ENCODE measurements at regions not wholly inside any gene's neighbourhood (a gene's known extent, or its start where the extent isn't known, plus 50 kb on each side); places are given as distances from the start of the nearest gene placed in this dataset.

DNA sequence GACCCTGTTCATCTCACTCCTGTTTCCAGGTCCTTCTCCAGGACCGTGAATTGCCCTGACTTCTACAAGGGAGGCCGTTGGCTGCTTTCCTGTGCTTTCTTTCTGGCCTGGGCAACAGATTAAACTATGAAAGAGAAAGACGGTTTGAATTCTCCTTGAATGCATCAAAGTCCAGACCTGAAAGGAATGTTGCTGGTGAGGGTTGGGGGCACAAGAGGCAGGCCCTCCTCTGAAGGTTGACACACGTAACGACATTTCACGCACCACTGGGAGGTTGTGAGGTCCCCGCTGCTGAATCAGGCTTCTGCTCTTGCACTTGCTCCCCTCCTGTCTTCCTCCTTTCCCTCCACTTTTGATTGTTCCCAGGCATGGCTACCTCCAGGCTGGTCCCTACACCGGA, 141.9 kb downstream of the CYRIA start:
- Histone ChIP-seq H3K9me3 (ENCODE audit: severe bottlenecking) (no peaks in the 10 kb centered on the region), H3K36me3 (ENCODE audit: low read depth) (no peaks in the 10 kb centered on the region), H3K4me1 (ENCODE audit: insufficient read depth, poor library complexity, severe bottlenecking) (no peaks in the 10 kb centered on the region), H3K27ac (ENCODE audit: poor library complexity, severe bottlenecking) (no peak overlapping the region), H3K4me3 (ENCODE audit: severe bottlenecking) (no peak overlapping the region), H3K27me3 (ENCODE audit: insufficient read depth, poor library complexity, severe bottlenecking) (no peaks in the 10 kb centered on the region)
- ATAC-seq (ENCODE audit: low read depth) (no peak), DNase-seq (ENCODE audit: low spot score) (no peak)
- TF ChIP-seq CTCF (IDR thresholded peaks at IDR 0.05; ENCODE audit: poor library complexity, severe bottlenecking): no peak

GRCh38 chr2:16522031-16522831, 143.4 kb downstream of the CYRIA start:
- no peak overlapping the region for H3K4me3 ChIP-seq (ENCODE audit: severe bottlenecking)
- no peak overlapping the region for H3K27ac ChIP-seq (ENCODE audit: poor library complexity, severe bottlenecking)
- H3K4me1 ChIP-seq (ENCODE audit: insufficient read depth, poor library complexity, severe bottlenecking): no peaks in the 10 kb centered on the region
- no peak for DNase-seq (ENCODE audit: low spot score)
- TF ChIP-seq CTCF (IDR thresholded peaks at IDR 0.05; ENCODE audit: poor library complexity, severe bottlenecking): no peak
- H3K9me3 ChIP-seq (ENCODE audit: severe bottlenecking): no peaks in the 10 kb centered on the region
- H3K27me3 ChIP-seq (ENCODE audit: insufficient read depth, poor library complexity, severe bottlenecking): no peaks in the 10 kb centered on the region
- no peaks in the 10 kb centered on the region for H3K36me3 ChIP-seq (ENCODE audit: low read depth)
- no peak for ATAC-seq (ENCODE audit: low read depth)

- TF ChIP-seq CTCF (IDR thresholded peaks at IDR 0.05; ENCODE audit: poor library complexity, severe bottlenecking): no peak
- Histone ChIP-seq H3K9me3 (ENCODE audit: severe bottlenecking) (no peaks in the 10 kb centered on the region), H3K36me3 (ENCODE audit: low read depth) (no peaks in the 10 kb centered on the region), H3K4me3 (ENCODE audit: severe bottlenecking) (no peak overlapping the region), H3K27me3 (ENCODE audit: insufficient read depth, poor library complexity, severe bottlenecking) (no peaks in the 10 kb centered on the region), H3K4me1 (ENCODE audit: insufficient read depth, poor library complexity, severe bottlenecking) (no peaks in the 10 kb centered on the region), H3K27ac (ENCODE audit: poor library complexity, severe bottlenecking) (no peak overlapping the region)
- DNase-seq (ENCODE audit: low spot score): no peak
- no peak for ATAC-seq (ENCODE audit: low read depth)
Measured at GRCh38 chr2:16520891-16521290, 144.7 kb downstream of the CYRIA start.

- no peak for TF ChIP-seq CTCF (IDR thresholded peaks at IDR 0.05; ENCODE audit: poor library complexity, severe bottlenecking)
- no peaks in the 10 kb centered on the region for H3K27me3 ChIP-seq (ENCODE audit: insufficient read depth, poor library complexity, severe bottlenecking)
- no peak for ATAC-seq (ENCODE audit: low read depth)
- H3K4me1 ChIP-seq (ENCODE audit: insufficient read depth, poor library complexity, severe bottlenecking): peaks cover 13% of the 10 kb centered on the region
- no peak for DNase-seq (ENCODE audit: low spot score)
- no peaks in the 10 kb centered on the region for H3K36me3 ChIP-seq (ENCODE audit: low read depth)
- H3K4me3 ChIP-seq (ENCODE audit: severe bottlenecking): no peak overlapping the region
- H3K27ac ChIP-seq (ENCODE audit: poor library complexity, severe bottlenecking): no peak overlapping the region
- H3K9me3 ChIP-seq (ENCODE audit: severe bottlenecking): no peaks in the 10 kb centered on the region
Measured at GRCh38 chr2:16515696-16516095, 149.9 kb downstream of the CYRIA start.

DNA sequence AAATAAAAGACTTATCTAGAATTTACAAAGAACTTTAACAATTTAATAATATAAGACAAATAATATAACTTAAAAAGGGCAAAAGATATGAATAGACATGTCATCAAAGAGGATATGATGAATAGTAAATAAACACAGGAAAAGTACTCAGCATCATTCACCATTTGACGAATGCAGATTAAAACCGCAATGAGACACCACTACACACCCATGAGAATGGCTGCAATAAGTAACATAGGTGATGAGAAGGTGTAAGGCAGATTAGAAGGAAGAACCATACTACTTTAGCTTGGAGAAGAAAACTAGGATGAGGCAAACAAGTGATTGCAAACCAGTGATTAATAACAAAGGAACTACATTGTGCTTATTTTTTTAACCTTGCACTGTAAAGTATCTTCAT, 152.0 kb downstream of the CYRIA start:
- TF ChIP-seq CTCF (IDR thresholded peaks at IDR 0.05; ENCODE audit: poor library complexity, severe bottlenecking): no peak
- Histone ChIP-seq H3K9me3 (ENCODE audit: severe bottlenecking) (no peaks in the 10 kb centered on the region), H3K4me3 (ENCODE audit: severe bottlenecking) (no peak overlapping the region), H3K27me3 (ENCODE audit: insufficient read depth, poor library complexity, severe bottlenecking) (peaks cover under 1% of the 10 kb centered on the region), H3K36me3 (ENCODE audit: low read depth) (no peaks in the 10 kb centered on the region), H3K4me1 (ENCODE audit: insufficient read depth, poor library complexity, severe bottlenecking) (peaks cover 13% of the 10 kb centered on the region), H3K27ac (ENCODE audit: poor library complexity, severe bottlenecking) (peak overlapping the region; percentile 23)
- DNase-seq (ENCODE audit: low spot score) (no peak), ATAC-seq (ENCODE audit: low read depth) (peak; percentile 99)

Measured in RWPE2 (cell line).